Right atrium auricular region (tissue), 2 donors: ENCODE measurements at regions not wholly inside any gene's neighbourhood (a gene's known extent, or its start where the extent isn't known, plus 50 kb on each side); places are given as distances from the start of the nearest gene placed in this dataset.
"Not testable (repeated sequence)": the region's sequence is repeated elsewhere in the genome, so short reads cannot be mapped to it uniquely, and the experiment has no call there.

Experiments
- DNase-seq: peaks from one replicate; pipeline ENCODE4 v3.0.0-alpha.2; 2019; ENCODE audit warnings: low spot score
- H3K27ac ChIP-seq, 2 donors: fragments of 200-600 bp; sonication (generic); 1 replicate in 1 of 2; 2 replicates in 1 of 2; pipeline ENCODE4 v1.5.1; 2016 to 2019
- H3K27me3 ChIP-seq, 2 donors: fragments of 200-600 bp; sonication (generic); one replicate each; pipeline versions ENCODE4 v1.5.1 to v1.6.0; 2017 to 2019
- H3K36me3 ChIP-seq: fragments of 200-600 bp; sonication (generic); one replicate; pipeline ENCODE4 v1.5.1; 2016
- H3K4me1 ChIP-seq, 2 donors: fragments of 200-600 bp; sonication (generic); one replicate each; pipeline versions ENCODE4 v1.5.1 to v1.6.0; 2017 to 2019
- H3K4me3 ChIP-seq, 2 donors: fragments of 200-600 bp; sonication (generic); 1 replicate in 1 of 2; 2 replicates in 1 of 2; pipeline ENCODE4 v1.5.1; 2017 to 2019; ENCODE audit warnings: mild to moderate bottlenecking in 1 of 2, moderate library complexity in 1 of 2
- H3K9me3 ChIP-seq, 2 donors: fragments of 200-600 bp; sonication (generic); one replicate each; pipeline ENCODE4 v1.5.1; 2019
- TF ChIP-seq, protein P1 (sequence below), 2 donors: fragments of 200-600 bp; sonication (generic); IDR thresholded peaks; one replicate each; pipeline ENCODE4 v1.5.1; 2019; ENCODE audit warnings: antibody characterized with exemption in 2 of 2

DNA sequence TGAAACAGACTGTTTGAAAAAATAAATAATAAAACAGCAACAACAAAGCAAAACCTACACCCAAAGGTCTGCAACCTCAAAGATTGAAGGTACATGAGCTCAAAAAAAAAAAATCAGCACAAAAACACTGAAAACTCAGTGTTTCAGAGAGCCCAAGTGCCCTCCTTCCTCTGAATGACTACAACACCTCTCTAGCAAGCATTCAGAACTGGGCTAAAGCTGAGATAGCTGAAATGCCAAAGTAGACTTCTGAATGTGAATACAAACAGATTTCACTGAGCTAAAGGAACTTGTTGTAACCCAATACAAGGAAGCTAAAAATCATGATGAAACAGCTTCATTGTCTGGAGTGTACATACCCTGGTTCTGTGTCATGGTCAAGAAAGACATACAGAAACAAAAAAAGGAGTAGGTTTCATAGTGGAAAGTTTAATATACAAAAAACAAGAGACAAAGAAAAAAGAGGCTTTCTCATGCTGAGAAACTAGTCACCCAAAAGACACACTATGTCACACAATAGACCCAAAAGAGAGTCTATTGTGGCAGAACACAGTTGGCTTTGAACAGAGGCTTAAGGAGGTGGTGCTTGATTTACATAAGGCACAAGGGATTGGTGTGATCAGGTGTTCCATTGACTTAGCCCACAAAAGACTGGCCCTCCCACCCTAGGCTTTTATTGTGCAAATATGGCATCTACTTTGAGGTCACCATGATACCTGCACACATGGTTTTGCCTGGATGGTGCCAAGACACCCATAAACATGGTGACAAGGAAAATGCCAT, 316.6 kb downstream of the KDM5D start:
- DNase-seq: no peak
- H3K27ac ChIP-seq: no peak overlapping the region
- no peaks in the 10 kb centered on the region for H3K36me3 ChIP-seq
- H3K4me3 ChIP-seq: no peak overlapping the region
- TF ChIP-seq, protein P1, sequence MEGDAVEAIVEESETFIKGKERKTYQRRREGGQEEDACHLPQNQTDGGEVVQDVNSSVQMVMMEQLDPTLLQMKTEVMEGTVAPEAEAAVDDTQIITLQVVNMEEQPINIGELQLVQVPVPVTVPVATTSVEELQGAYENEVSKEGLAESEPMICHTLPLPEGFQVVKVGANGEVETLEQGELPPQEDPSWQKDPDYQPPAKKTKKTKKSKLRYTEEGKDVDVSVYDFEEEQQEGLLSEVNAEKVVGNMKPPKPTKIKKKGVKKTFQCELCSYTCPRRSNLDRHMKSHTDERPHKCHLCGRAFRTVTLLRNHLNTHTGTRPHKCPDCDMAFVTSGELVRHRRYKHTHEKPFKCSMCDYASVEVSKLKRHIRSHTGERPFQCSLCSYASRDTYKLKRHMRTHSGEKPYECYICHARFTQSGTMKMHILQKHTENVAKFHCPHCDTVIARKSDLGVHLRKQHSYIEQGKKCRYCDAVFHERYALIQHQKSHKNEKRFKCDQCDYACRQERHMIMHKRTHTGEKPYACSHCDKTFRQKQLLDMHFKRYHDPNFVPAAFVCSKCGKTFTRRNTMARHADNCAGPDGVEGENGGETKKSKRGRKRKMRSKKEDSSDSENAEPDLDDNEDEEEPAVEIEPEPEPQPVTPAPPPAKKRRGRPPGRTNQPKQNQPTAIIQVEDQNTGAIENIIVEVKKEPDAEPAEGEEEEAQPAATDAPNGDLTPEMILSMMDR (IDR thresholded peaks at IDR 0.05): no peak
- H3K4me1 ChIP-seq: no peaks in the 10 kb centered on the region
- no peaks in the 10 kb centered on the region for H3K27me3 ChIP-seq
- no peaks in the 10 kb centered on the region for H3K9me3 ChIP-seq

- DNase-seq, H3K27me3 ChIP-seq, H3K4me1 ChIP-seq: not testable (repeated sequence)
These were observed 317.3 kb downstream of the KDM5D start for GRCh38 chrY:19427191-19427590.

GRCh38 chrY:19410980-19411766, 333.4 kb downstream of the KDM5D start:
- Histone ChIP-seq H3K27me3 (no peaks in the 10 kb centered on the region), H3K4me1 (no peaks in the 10 kb centered on the region), H3K9me3 (no peaks in the 10 kb centered on the region), H3K27ac (no peak overlapping the region), H3K4me3 (no peak overlapping the region), H3K36me3 (no peaks in the 10 kb centered on the region)
- no peak for DNase-seq
- TF ChIP-seq, protein P1 (IDR thresholded peaks at IDR 0.05): no peak

More at GRCh38 chrY:19427191-19427590, 317.3 kb downstream of the KDM5D start:
- not testable (repeated sequence) for H3K36me3 ChIP-seq, H3K9me3 ChIP-seq, H3K4me3 ChIP-seq, H3K27ac ChIP-seq

GRCh38 chrY:19406246-19406645, 338.3 kb downstream of the KDM5D start:
- no peak overlapping the region for H3K27ac ChIP-seq
- DNase-seq: no peak

GRCh38 chrY:19405598-19405997, 338.9 kb downstream of the KDM5D start:
- Histone ChIP-seq H3K4me3 (no peak overlapping the region), H3K27me3 (no peaks in the 10 kb centered on the region), H3K27ac (no peak overlapping the region), H3K4me1 (no peaks in the 10 kb centered on the region), H3K9me3 (no peaks in the 10 kb centered on the region), H3K36me3 (no peaks in the 10 kb centered on the region)
- TF ChIP-seq, protein P1 (IDR thresholded peaks at IDR 0.05): no peak
- no peak for DNase-seq

More at GRCh38 chrY:19406246-19406645, 338.3 kb downstream of the KDM5D start:
- Histone ChIP-seq H3K4me3 (no peak overlapping the region), H3K4me1 (no peaks in the 10 kb centered on the region), H3K9me3 (no peaks in the 10 kb centered on the region), H3K27me3 (no peaks in the 10 kb centered on the region), H3K36me3 (no peaks in the 10 kb centered on the region)
- TF ChIP-seq, protein P1 (IDR thresholded peaks at IDR 0.05): no peak

DNA sequence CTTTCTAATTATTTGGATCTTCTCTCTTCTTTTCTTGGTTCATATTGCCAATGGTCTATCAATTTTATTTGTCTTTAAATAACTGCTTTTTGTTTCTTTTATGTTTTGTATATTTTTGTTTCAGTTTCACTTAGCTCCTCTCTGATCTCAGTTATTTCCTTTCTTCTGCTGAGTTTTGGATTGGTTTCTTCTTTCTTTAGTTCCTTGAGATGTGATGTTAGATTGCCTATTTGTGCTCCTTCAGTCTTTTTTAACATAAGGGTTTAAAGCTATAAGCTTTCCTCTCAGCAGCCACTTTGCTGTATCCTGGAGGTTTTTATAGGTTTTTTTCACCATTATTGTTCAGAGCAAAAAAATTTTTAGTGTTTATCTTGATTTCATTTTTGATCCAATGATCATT, 351.6 kb downstream of the KDM5D start:
- DNase-seq: no peak
- no peaks in the 10 kb centered on the region for H3K9me3 ChIP-seq
- no peaks in the 10 kb centered on the region for H3K4me1 ChIP-seq
- H3K4me3 ChIP-seq: no peak overlapping the region
- no peaks in the 10 kb centered on the region for H3K27me3 ChIP-seq
- H3K36me3 ChIP-seq: no peaks in the 10 kb centered on the region
- no peak overlapping the region for H3K27ac ChIP-seq
- TF ChIP-seq, protein P1 (IDR thresholded peaks at IDR 0.05): no peak
